ENCODE measurements at regions not wholly inside any gene's neighbourhood (a gene's known extent, or its start where the extent isn't known, plus 50 kb on each side); places are given as distances from the start of the nearest gene placed in this dataset.
"Not testable (repeated sequence)": the region's sequence is repeated elsewhere in the genome, so short reads cannot be mapped to it uniquely, and the experiment has no call there.

DNA sequence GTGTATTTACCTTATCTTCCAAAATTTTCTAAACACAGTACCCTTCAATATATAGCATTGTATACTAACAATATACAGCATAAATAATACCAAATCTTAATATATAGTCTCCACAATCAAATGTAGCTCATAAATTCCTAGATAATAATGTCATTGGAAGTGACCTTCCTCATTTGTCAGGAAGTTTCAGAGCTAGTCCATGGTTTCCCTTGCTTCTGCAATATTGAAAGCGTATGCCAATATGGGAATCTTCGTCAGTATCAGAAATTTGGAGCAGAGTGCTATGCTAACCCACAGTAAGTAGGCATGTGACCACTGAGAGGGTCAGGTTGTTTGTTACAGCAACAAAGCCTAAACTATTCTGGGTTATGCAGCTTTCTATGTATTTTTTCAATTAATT, 774.9 kb upstream of the CDH10 start:
- Histone ChIP-seq H3K27me3 (ENCODE audit: control insufficient read depth, insufficient read depth, low read length) (no peaks in the 10 kb centered on the region), H3K4me3 (ENCODE audit: low read length) (no peak overlapping the region), H3K9ac (ENCODE audit: low read length) (no peak overlapping the region), H3K4me1 (ENCODE audit: control insufficient read depth, low read depth, low read length) (no peaks in the 10 kb centered on the region), H3K9me3 (ENCODE audit: control insufficient read depth, low read depth, low read length) (no peaks in the 10 kb centered on the region), H3K36me3 (ENCODE audit: control insufficient read depth, low read depth, low read length) (peaks cover 22% of the 10 kb centered on the region), H3K27ac (ENCODE audit: low read length) (no peak overlapping the region)

DNA sequence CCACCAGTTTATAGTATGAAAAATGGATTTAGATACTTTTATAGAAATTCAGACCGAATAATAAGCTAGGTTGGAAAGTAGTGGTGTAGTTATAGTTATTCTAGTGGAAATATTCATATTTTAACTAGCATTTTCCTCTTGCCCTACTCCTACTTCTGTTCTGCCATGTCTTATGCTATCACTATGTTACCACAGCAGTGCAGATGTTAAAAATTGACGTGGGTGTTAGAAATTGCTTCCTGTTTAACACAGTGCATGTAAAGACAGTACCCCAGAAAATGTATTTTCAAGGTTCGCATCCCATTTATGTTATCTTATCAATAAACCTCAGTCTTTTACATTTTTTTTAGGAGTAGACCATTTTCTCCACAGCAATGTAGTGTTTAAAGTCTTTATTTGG, 774.2 kb upstream of the CDH10 start:
- no peaks in the 10 kb centered on the region for H3K4me1 ChIP-seq (ENCODE audit: control insufficient read depth, low read depth, low read length)
- no peak overlapping the region for H3K4me3 ChIP-seq (ENCODE audit: low read length)
- H3K27ac ChIP-seq (ENCODE audit: low read length): no peak overlapping the region
- H3K9me3 ChIP-seq (ENCODE audit: control insufficient read depth, low read depth, low read length): no peaks in the 10 kb centered on the region
- H3K9ac ChIP-seq (ENCODE audit: low read length): no peak overlapping the region
- no peaks in the 10 kb centered on the region for H3K27me3 ChIP-seq (ENCODE audit: control insufficient read depth, insufficient read depth, low read length)
- peaks cover 19% of the 10 kb centered on the region for H3K36me3 ChIP-seq (ENCODE audit: control insufficient read depth, low read depth, low read length)

DNA sequence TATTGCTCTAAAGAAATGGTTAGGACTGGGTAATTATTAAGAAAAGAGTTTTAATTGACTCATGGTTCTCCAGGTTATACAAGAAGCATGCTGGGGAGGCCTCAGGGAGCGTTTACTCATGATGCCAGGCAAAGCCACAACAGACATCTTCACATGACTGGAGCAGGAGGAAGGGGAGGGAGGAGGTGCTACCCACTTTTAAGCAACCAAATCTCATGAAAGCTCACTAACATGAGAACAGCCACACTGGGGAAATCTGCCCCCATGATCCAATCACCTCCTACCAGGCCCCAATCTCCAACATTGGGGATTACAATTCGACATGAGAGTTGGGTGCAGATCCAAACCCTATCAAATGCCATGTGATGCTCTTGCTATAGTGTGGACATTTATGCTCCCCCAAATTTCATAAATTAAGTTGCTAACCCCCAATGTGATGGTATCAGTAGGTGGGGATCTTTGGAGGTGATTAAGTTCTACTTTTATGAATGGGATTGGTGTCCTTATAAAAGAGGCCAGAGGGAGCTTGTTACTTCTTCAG, 773.6 kb upstream of the CDH10 start:
- H3K4me3 ChIP-seq (ENCODE audit: low read length): no peak overlapping the region

DNA sequence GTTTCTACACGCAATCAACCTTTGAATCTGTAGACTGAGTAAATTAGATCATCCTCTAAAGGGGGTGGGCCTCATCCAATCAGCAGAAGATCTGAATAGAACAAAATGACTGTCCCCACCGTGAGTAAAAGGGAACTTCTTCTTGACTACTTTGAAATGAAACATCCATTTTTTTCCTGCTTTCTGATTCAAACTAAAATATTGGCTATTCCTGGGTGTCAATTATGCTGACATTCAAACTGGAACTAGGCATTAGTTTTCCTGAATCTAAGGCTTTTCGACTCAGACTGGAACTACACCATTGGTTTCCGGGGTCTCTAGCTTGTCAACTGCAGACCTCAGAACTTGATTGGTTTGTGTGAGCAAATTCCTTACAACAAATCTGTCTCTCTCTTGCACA, 772.2 kb upstream of the CDH10 start:
- H3K27ac ChIP-seq (ENCODE audit: low read length): no peak overlapping the region
- no peaks in the 10 kb centered on the region for H3K27me3 ChIP-seq (ENCODE audit: control insufficient read depth, insufficient read depth, low read length)
- no peaks in the 10 kb centered on the region for H3K9me3 ChIP-seq (ENCODE audit: control insufficient read depth, low read depth, low read length)
- H3K36me3 ChIP-seq (ENCODE audit: control insufficient read depth, low read depth, low read length): peaks cover 18% of the 10 kb centered on the region
- H3K4me1 ChIP-seq (ENCODE audit: control insufficient read depth, low read depth, low read length): no peaks in the 10 kb centered on the region
- H3K4me3 ChIP-seq (ENCODE audit: low read length): no peak overlapping the region
- H3K9ac ChIP-seq (ENCODE audit: low read length): no peak overlapping the region

More for the DNA sequence above, 773.6 kb upstream of the CDH10 start:
- Histone ChIP-seq H3K9me3 (ENCODE audit: control insufficient read depth, low read depth, low read length) (no peaks in the 10 kb centered on the region), H3K36me3 (ENCODE audit: control insufficient read depth, low read depth, low read length) (peaks cover 18% of the 10 kb centered on the region), H3K27me3 (ENCODE audit: control insufficient read depth, insufficient read depth, low read length) (no peaks in the 10 kb centered on the region), H3K27ac (ENCODE audit: low read length) (no peak overlapping the region), H3K9ac (ENCODE audit: low read length) (no peak overlapping the region), H3K4me1 (ENCODE audit: control insufficient read depth, low read depth, low read length) (no peaks in the 10 kb centered on the region)

DNA sequence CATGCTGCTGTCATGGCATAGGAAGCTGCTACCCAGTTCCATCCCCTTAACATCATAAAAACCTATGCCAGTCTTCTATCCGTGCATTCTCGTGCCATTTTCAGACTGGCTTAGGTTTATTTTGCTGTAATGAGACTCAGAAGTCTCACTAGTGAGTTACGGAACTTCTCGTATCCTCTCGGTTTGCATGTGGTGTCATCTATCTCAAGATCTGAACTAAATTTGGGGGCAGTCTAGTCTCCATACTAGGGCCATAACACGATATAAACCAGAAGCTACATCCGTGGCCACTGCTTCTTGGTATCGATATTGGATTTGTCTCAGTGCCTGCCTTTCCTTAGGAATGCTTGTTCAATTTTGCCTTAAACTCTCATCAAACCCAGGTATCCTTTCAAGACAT, 771.2 kb upstream of the CDH10 start:
- Histone ChIP-seq H3K4me3 (ENCODE audit: low read length) (no peak overlapping the region), H3K36me3 (ENCODE audit: control insufficient read depth, low read depth, low read length) (peaks cover 13% of the 10 kb centered on the region), H3K27me3 (ENCODE audit: control insufficient read depth, insufficient read depth, low read length) (no peaks in the 10 kb centered on the region), H3K27ac (ENCODE audit: low read length) (no peak overlapping the region), H3K9ac (ENCODE audit: low read length) (no peak overlapping the region), H3K9me3 (ENCODE audit: control insufficient read depth, low read depth, low read length) (no peaks in the 10 kb centered on the region), H3K4me1 (ENCODE audit: control insufficient read depth, low read depth, low read length) (no peaks in the 10 kb centered on the region)

DNA sequence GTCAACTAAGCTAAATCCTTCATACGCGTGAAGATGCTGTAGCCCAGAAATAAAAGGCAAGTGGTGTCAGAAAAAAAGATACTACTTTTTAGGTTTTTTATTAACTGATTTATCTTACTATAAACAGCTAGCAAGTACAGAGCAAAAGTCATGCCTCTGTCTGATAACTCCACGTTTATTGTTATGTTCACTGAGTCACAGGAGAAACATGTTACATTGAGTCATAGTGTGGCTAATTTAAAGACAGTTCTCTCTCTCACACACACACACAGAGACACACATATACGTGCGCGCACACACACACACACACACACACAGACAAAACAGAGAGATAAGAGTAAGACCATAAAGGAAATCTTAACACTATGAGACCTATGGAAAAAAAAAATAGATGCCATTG, 770.0 kb upstream of the CDH10 start:
- H3K9me3 ChIP-seq (ENCODE audit: control insufficient read depth, low read depth, low read length): peaks cover 5% of the 10 kb centered on the region
- H3K4me1 ChIP-seq (ENCODE audit: control insufficient read depth, low read depth, low read length): no peaks in the 10 kb centered on the region
- H3K27me3 ChIP-seq (ENCODE audit: control insufficient read depth, insufficient read depth, low read length): no peaks in the 10 kb centered on the region
- H3K36me3 ChIP-seq (ENCODE audit: control insufficient read depth, low read depth, low read length): peaks cover 8% of the 10 kb centered on the region
- H3K4me3 ChIP-seq (ENCODE audit: low read length): no peak overlapping the region
- no peak overlapping the region for H3K9ac ChIP-seq (ENCODE audit: low read length)
- H3K27ac ChIP-seq (ENCODE audit: low read length): no peak overlapping the region

DNA sequence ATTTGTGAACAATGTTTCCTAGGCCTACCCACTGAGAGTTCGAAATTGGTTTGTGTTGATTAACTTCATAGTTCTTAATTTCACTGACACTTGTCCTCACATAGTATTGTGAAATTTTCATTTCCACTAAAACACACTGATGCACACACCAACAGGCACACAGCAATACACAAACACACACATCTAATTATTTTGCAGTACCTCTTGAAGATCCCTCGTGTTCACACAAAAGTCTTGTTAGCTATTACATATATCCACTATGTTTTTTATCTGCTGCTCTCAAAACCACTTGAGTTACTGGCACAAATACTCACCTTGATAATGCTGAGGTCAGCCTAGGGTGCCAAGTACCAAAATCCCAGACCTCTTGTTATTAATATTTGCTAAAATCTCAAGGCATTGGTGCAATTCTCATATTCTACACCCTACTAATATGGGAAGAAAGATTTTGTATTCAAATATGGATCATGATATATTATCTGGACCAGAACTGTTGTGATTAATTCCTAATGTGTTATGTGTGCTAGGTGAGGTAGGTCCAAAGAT, 767.4 kb upstream of the CDH10 start:
- no peaks in the 10 kb centered on the region for H3K27me3 ChIP-seq (ENCODE audit: control insufficient read depth, insufficient read depth, low read length)
- H3K9me3 ChIP-seq (ENCODE audit: control insufficient read depth, low read depth, low read length): peaks cover 5% of the 10 kb centered on the region
- peaks cover 4% of the 10 kb centered on the region for H3K36me3 ChIP-seq (ENCODE audit: control insufficient read depth, low read depth, low read length)
- no peak overlapping the region for H3K27ac ChIP-seq (ENCODE audit: low read length)
- H3K9ac ChIP-seq (ENCODE audit: low read length): no peak overlapping the region
- no peak overlapping the region for H3K4me3 ChIP-seq (ENCODE audit: low read length)
- H3K4me1 ChIP-seq (ENCODE audit: control insufficient read depth, low read depth, low read length): no peaks in the 10 kb centered on the region

DNA sequence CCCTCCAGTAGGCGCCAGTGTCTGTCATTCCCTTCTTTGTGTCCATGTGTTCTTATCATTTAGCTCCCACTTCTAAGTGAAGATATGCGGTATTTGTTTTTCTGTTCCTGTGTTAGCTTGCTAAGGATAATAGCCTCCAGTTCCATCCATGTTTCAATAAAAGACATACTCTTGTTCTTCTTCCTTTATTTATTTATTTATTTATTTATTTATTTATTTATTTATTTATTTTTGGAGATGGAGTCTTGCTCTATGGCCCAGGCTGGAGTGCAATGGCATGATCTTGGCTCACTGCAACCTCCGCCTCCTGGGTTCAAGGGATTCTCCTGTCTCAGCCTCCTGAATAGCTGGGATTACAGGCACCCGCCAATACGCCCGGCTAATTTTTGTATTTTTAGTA, 762.6 kb upstream of the CDH10 start:
- not testable (repeated sequence) for H3K4me3 ChIP-seq (ENCODE audit: low read length); H3K4me1 ChIP-seq (ENCODE audit: control insufficient read depth, low read depth, low read length); H3K27me3 ChIP-seq (ENCODE audit: control insufficient read depth, insufficient read depth, low read length); H3K36me3 ChIP-seq (ENCODE audit: control insufficient read depth, low read depth, low read length); H3K27ac ChIP-seq (ENCODE audit: low read length); H3K9ac ChIP-seq (ENCODE audit: low read length); H3K9me3 ChIP-seq (ENCODE audit: control insufficient read depth, low read depth, low read length)

DNA sequence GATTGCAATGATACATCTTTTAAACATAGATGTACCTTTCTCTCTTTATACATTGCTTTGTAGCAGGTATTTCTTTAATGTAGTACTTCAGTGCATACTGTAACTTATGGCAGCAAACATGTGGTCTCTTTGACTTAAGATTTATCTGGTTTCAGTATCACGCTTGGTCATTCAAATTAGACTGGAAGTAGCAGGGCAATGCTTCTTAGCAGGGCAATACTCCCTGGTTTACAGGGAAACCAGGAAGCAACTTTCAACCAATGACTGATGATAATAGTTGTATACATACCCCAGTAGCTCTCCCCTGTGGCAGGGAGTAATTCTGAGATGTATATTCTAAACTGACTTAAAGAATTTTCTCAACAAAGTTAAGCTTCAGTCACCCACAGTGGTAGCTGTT, 761.1 kb upstream of the CDH10 start:
- Histone ChIP-seq H3K9me3 (ENCODE audit: control insufficient read depth, low read depth, low read length) (peaks cover 5% of the 10 kb centered on the region), H3K4me3 (ENCODE audit: low read length) (no peak overlapping the region), H3K27me3 (ENCODE audit: control insufficient read depth, insufficient read depth, low read length) (no peaks in the 10 kb centered on the region), H3K27ac (ENCODE audit: low read length) (no peak overlapping the region), H3K9ac (ENCODE audit: low read length) (no peak overlapping the region), H3K36me3 (ENCODE audit: control insufficient read depth, low read depth, low read length) (no peaks in the 10 kb centered on the region), H3K4me1 (ENCODE audit: control insufficient read depth, low read depth, low read length) (no peaks in the 10 kb centered on the region)

DNA sequence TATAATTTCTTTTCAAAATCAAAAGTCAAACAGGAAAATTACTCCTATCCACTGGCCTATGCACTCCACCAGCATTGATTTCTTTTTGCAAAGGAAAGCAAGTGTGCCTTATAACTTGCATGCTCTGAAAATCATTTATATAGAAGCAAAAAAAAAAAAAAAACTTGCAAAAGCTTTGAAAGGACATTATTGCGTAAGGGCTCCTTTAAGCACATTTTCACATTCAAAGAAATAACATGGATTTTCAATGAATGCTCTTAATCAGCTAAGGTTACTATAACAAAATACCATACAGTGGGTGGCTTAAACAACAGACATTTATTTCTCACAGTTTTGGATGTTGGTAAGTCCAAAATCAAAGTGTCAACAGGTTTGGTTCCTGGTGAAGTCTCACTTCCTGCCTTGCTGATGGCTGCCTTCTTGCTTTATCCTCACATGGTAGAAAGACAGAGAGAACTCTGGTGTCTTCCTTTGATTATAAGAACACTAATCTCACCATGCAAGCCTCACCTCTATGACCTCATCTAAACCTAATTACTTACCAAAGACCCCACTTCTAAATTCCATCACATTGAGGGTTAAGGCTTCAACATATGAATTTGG, 755.2 kb upstream of the CDH10 start:
- Histone ChIP-seq H3K27ac (ENCODE audit: low read length) (no peak overlapping the region), H3K36me3 (ENCODE audit: control insufficient read depth, low read depth, low read length) (no peaks in the 10 kb centered on the region), H3K9ac (ENCODE audit: low read length) (no peak overlapping the region), H3K27me3 (ENCODE audit: control insufficient read depth, insufficient read depth, low read length) (no peaks in the 10 kb centered on the region), H3K4me1 (ENCODE audit: control insufficient read depth, low read depth, low read length) (no peaks in the 10 kb centered on the region), H3K4me3 (ENCODE audit: low read length) (no peak overlapping the region), H3K9me3 (ENCODE audit: control insufficient read depth, low read depth, low read length) (no peaks in the 10 kb centered on the region)

DNA sequence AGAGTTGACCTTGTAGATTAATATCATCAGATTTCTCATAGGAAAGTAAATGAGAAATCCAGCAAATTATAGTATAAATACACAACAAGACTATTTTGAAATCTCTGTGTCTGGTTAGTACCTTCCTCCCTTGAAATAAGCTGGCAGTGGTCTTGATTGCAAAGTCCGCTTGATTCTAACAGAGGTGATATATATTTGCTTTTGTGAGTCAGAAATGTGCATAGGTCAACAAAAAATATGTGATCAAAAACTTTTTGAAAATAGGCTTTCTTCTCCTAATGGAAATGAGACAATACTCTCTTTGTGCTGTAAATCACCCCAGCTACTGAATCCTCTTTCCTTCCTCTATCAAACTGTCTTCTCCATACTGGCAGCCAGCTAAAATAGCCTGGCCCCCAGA, 749.2 kb upstream of the CDH10 start:
- Histone ChIP-seq H3K27me3 (ENCODE audit: control insufficient read depth, insufficient read depth, low read length) (no peaks in the 10 kb centered on the region), H3K27ac (ENCODE audit: low read length) (no peak overlapping the region), H3K4me1 (ENCODE audit: control insufficient read depth, low read depth, low read length) (peaks cover 10% of the 10 kb centered on the region), H3K9ac (ENCODE audit: low read length) (no peak overlapping the region), H3K36me3 (ENCODE audit: control insufficient read depth, low read depth, low read length) (no peaks in the 10 kb centered on the region), H3K4me3 (ENCODE audit: low read length) (no peak overlapping the region), H3K9me3 (ENCODE audit: control insufficient read depth, low read depth, low read length) (no peaks in the 10 kb centered on the region)

DNA sequence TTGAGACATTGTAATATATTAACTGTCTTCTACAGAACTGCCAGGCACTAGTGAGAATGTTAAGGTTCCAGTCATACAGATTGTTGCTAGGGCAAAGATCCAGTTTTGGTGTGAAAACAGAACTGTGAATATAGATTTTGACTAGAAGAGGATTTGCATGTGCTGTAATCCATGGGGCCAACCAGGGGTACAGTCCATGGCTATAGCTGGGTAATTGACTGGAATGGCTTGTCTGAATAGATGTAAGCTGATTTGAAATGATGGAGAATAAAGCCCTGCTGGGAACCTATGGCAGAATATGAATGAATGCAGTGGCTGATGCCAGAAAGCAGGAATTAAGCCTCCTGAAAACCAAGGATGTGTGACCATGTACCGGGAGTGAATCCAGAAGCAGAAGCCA, 748.5 kb upstream of the CDH10 start:
- no peak overlapping the region for H3K9ac ChIP-seq (ENCODE audit: low read length)
- H3K4me3 ChIP-seq (ENCODE audit: low read length): no peak overlapping the region
- H3K27ac ChIP-seq (ENCODE audit: low read length): no peak overlapping the region

More for the DNA sequence above, 748.5 kb upstream of the CDH10 start:
- H3K9me3 ChIP-seq (ENCODE audit: control insufficient read depth, low read depth, low read length): no peaks in the 10 kb centered on the region
- peaks cover 10% of the 10 kb centered on the region for H3K4me1 ChIP-seq (ENCODE audit: control insufficient read depth, low read depth, low read length)
- H3K36me3 ChIP-seq (ENCODE audit: control insufficient read depth, low read depth, low read length): no peaks in the 10 kb centered on the region
- no peaks in the 10 kb centered on the region for H3K27me3 ChIP-seq (ENCODE audit: control insufficient read depth, insufficient read depth, low read length)
